ENCODE measurements at regions not wholly inside any gene's neighbourhood (a gene's known extent, or its start where the extent isn't known, plus 50 kb on each side); places are given as distances from the start of the nearest gene placed in this dataset.

GRCh38 chr1:188355082-188355481 is 1526.3 kb downstream of the PLA2G4A start:
- Histone ChIP-seq H3K4me3 (no peak overlapping the region), H3K36me3 (ENCODE audit: insufficient read depth, low read length) (no peaks in the 10 kb centered on the region), H3K9me3 (ENCODE audit: low read depth, low read length) (no peaks in the 10 kb centered on the region), H3K9ac (ENCODE audit: insufficient read length) (no peak overlapping the region), H3K27ac (no peak overlapping the region)
- no peak for DNase-seq (ENCODE audit: low read depth, low spot score)
- no peak for TF ChIP-seq EZH2 (IDR thresholded peaks at IDR 0.05)
- no peak for TF ChIP-seq FOXP2 (optimal IDR thresholded peaks at IDR 0.05; ENCODE audit: control extremely low read depth, extremely low read length, insufficient read depth)
- no peak for TF ChIP-seq POLR2AphosphoS5 (IDR thresholded peaks at IDR 0.05; ENCODE audit: borderline replicate concordance, low read depth, low read length)

GRCh38 chr1:188355847-188356246 is 1527.1 kb downstream of the PLA2G4A start:
- no peak for DNase-seq (ENCODE audit: low read depth, low spot score)
- TF ChIP-seq FOXP2 (optimal IDR thresholded peaks at IDR 0.05; ENCODE audit: control extremely low read depth, extremely low read length, insufficient read depth) (no peak), EZH2 (IDR thresholded peaks at IDR 0.05) (no peak), POLR2AphosphoS5 (IDR thresholded peaks at IDR 0.05; ENCODE audit: borderline replicate concordance, low read depth, low read length) (no peak)
- Histone ChIP-seq H3K9ac (ENCODE audit: insufficient read length) (no peak overlapping the region), H3K9me3 (ENCODE audit: low read depth, low read length) (no peaks in the 10 kb centered on the region), H3K4me3 (no peak overlapping the region), H3K27ac (no peak overlapping the region), H3K36me3 (ENCODE audit: insufficient read depth, low read length) (no peaks in the 10 kb centered on the region)

- Histone ChIP-seq H3K27ac (no peak overlapping the region), H3K9ac (ENCODE audit: insufficient read length) (no peak overlapping the region), H3K9me3 (ENCODE audit: low read depth, low read length) (no peaks in the 10 kb centered on the region), H3K36me3 (ENCODE audit: insufficient read depth, low read length) (no peaks in the 10 kb centered on the region), H3K4me3 (no peak overlapping the region)
- DNase-seq (ENCODE audit: low read depth, low spot score) = no peak
- TF ChIP-seq FOXP2 (optimal IDR thresholded peaks at IDR 0.05; ENCODE audit: control extremely low read depth, extremely low read length, insufficient read depth) = no peak
- no peak for TF ChIP-seq POLR2AphosphoS5 (IDR thresholded peaks at IDR 0.05; ENCODE audit: borderline replicate concordance, low read depth, low read length)
- TF ChIP-seq EZH2 (IDR thresholded peaks at IDR 0.05) = no peak
Observed at GRCh38 chr1:188359315-188359714, 1530.6 kb downstream of the PLA2G4A start.

GRCh38 chr1:188363943-188364342 is 1535.2 kb downstream of the PLA2G4A start:
- no peak overlapping the region for H3K27ac ChIP-seq
- H3K4me3 ChIP-seq = no peak overlapping the region
- no peak for DNase-seq (ENCODE audit: low read depth, low spot score)
- TF ChIP-seq POLR2AphosphoS5 (IDR thresholded peaks at IDR 0.05; ENCODE audit: borderline replicate concordance, low read depth, low read length) = no peak
- no peak for TF ChIP-seq FOXP2 (optimal IDR thresholded peaks at IDR 0.05; ENCODE audit: control extremely low read depth, extremely low read length, insufficient read depth)
- no peak for TF ChIP-seq EZH2 (IDR thresholded peaks at IDR 0.05)
- no peaks in the 10 kb centered on the region for H3K36me3 ChIP-seq (ENCODE audit: insufficient read depth, low read length)
- no peak overlapping the region for H3K9ac ChIP-seq (ENCODE audit: insufficient read length)
- H3K9me3 ChIP-seq (ENCODE audit: low read depth, low read length) = no peaks in the 10 kb centered on the region

GRCh38 chr1:188364927-188365449 is 1536.2 kb downstream of the PLA2G4A start:
- Histone ChIP-seq H3K9me3 (ENCODE audit: low read depth, low read length) (no peaks in the 10 kb centered on the region), H3K27ac (no peak overlapping the region), H3K4me3 (no peak overlapping the region), H3K9ac (ENCODE audit: insufficient read length) (no peak overlapping the region), H3K36me3 (ENCODE audit: insufficient read depth, low read length) (no peaks in the 10 kb centered on the region)
- DNase-seq (ENCODE audit: low read depth, low spot score) = no peak
- no peak for TF ChIP-seq POLR2AphosphoS5 (IDR thresholded peaks at IDR 0.05; ENCODE audit: borderline replicate concordance, low read depth, low read length)
- no peak for TF ChIP-seq FOXP2 (optimal IDR thresholded peaks at IDR 0.05; ENCODE audit: control extremely low read depth, extremely low read length, insufficient read depth)
- no peak for TF ChIP-seq EZH2 (IDR thresholded peaks at IDR 0.05)

- Histone ChIP-seq H3K27ac (no peak overlapping the region), H3K4me3 (no peak overlapping the region), H3K9me3 (ENCODE audit: low read depth, low read length) (no peaks in the 10 kb centered on the region), H3K9ac (ENCODE audit: insufficient read length) (no peak overlapping the region), H3K36me3 (ENCODE audit: insufficient read depth, low read length) (no peaks in the 10 kb centered on the region)
- no peak for TF ChIP-seq EZH2 (IDR thresholded peaks at IDR 0.05)
- no peak for TF ChIP-seq FOXP2 (optimal IDR thresholded peaks at IDR 0.05; ENCODE audit: control extremely low read depth, extremely low read length, insufficient read depth)
- TF ChIP-seq POLR2AphosphoS5 (IDR thresholded peaks at IDR 0.05; ENCODE audit: borderline replicate concordance, low read depth, low read length) = no peak
- DNase-seq (ENCODE audit: low read depth, low spot score) = no peak
Observed at GRCh38 chr1:188365874-188366273, 1537.1 kb downstream of the PLA2G4A start.

- TF ChIP-seq EZH2 (IDR thresholded peaks at IDR 0.05) (no peak), FOXP2 (optimal IDR thresholded peaks at IDR 0.05; ENCODE audit: control extremely low read depth, extremely low read length, insufficient read depth) (no peak), POLR2AphosphoS5 (IDR thresholded peaks at IDR 0.05; ENCODE audit: borderline replicate concordance, low read depth, low read length) (no peak)
- Histone ChIP-seq H3K9ac (ENCODE audit: insufficient read length) (no peak overlapping the region), H3K9me3 (ENCODE audit: low read depth, low read length) (no peaks in the 10 kb centered on the region), H3K36me3 (ENCODE audit: insufficient read depth, low read length) (no peaks in the 10 kb centered on the region), H3K4me3 (no peak overlapping the region), H3K27ac (no peak overlapping the region)
- no peak for DNase-seq (ENCODE audit: low read depth, low spot score)
Observed at GRCh38 chr1:188367661-188368060, 1538.9 kb downstream of the PLA2G4A start.

- Histone ChIP-seq H3K36me3 (ENCODE audit: insufficient read depth, low read length) (no peaks in the 10 kb centered on the region), H3K4me3 (no peak overlapping the region), H3K27ac (no peak overlapping the region), H3K9ac (ENCODE audit: insufficient read length) (no peak overlapping the region), H3K9me3 (ENCODE audit: low read depth, low read length) (no peaks in the 10 kb centered on the region)
- TF ChIP-seq FOXP2 (optimal IDR thresholded peaks at IDR 0.05; ENCODE audit: control extremely low read depth, extremely low read length, insufficient read depth) (no peak), POLR2AphosphoS5 (IDR thresholded peaks at IDR 0.05; ENCODE audit: borderline replicate concordance, low read depth, low read length) (no peak), EZH2 (IDR thresholded peaks at IDR 0.05) (no peak)
- DNase-seq (ENCODE audit: low read depth, low spot score) = no peak
Observed at GRCh38 chr1:188371295-188371806, 1542.6 kb downstream of the PLA2G4A start.

GRCh38 chr1:188372821-188373220 is 1544.1 kb downstream of the PLA2G4A start:
- TF ChIP-seq EZH2 (IDR thresholded peaks at IDR 0.05) (no peak), FOXP2 (optimal IDR thresholded peaks at IDR 0.05; ENCODE audit: control extremely low read depth, extremely low read length, insufficient read depth) (no peak), POLR2AphosphoS5 (IDR thresholded peaks at IDR 0.05; ENCODE audit: borderline replicate concordance, low read depth, low read length) (no peak)
- DNase-seq (ENCODE audit: low read depth, low spot score) = no peak
- Histone ChIP-seq H3K4me3 (no peak overlapping the region), H3K36me3 (ENCODE audit: insufficient read depth, low read length) (no peaks in the 10 kb centered on the region), H3K9me3 (ENCODE audit: low read depth, low read length) (no peaks in the 10 kb centered on the region), H3K9ac (ENCODE audit: insufficient read length) (no peak overlapping the region), H3K27ac (no peak overlapping the region)

Data from SK-N-MC (cell line).